DOHH2 (cell line): ENCODE measurements at regions not wholly inside any gene's neighbourhood (a gene's known extent, or its start where the extent isn't known, plus 50 kb on each side); places are given as distances from the start of the nearest gene placed in this dataset.

Source experiments
- H3F3A ChIP-seq: fragments of 200-600 bp; sonication (generic), shearing (Covaris generic); 2 replicates; pipeline ENCODE4 v1.6.0; 2016; ENCODE audit warnings: antibody characterized with exemption, mild to moderate bottlenecking; ENCODE audit not compliant: control insufficient read depth, insufficient read depth
- H3K27ac ChIP-seq: fragments of 200-600 bp; sonication (generic); 2 replicates; pipeline ENCODE4 v1.5.1; 2014; ENCODE audit warnings: low read depth, mild to moderate bottlenecking, low read length, moderate library complexity
- H3K27me3 ChIP-seq: fragments of 200-600 bp; sonication (generic); 2 replicates; pipeline ENCODE4 v1.6.1; 2014; ENCODE audit warnings: mild to moderate bottlenecking, low read length, mixed read lengths; ENCODE audit not compliant: control insufficient read depth
- H3K36me3 ChIP-seq: fragments of 200-600 bp; sonication (generic); 2 replicates; pipeline ENCODE4 v1.6.1; 2014; ENCODE audit warnings: mild to moderate bottlenecking, low read length, moderate library complexity, mixed read lengths; ENCODE audit not compliant: control insufficient read depth
- H3K4me1 ChIP-seq: fragments of 200-600 bp; sonication (generic); 2 replicates; pipeline ENCODE4 v1.6.1; 2014; ENCODE audit warnings: mild to moderate bottlenecking, low read length, mixed read lengths; ENCODE audit not compliant: control insufficient read depth
- H3K4me2 ChIP-seq: fragments of 200-600 bp; sonication (generic); 2 replicates; pipeline ENCODE4 v1.6.0; 2014; ENCODE audit warnings: mild to moderate bottlenecking, low read length, moderate library complexity
- H3K4me3 ChIP-seq: fragments of 200-600 bp; sonication (generic); 2 replicates; pipeline ENCODE4 v1.5.1; 2014; ENCODE audit warnings: mild to moderate bottlenecking, low read length, mixed read lengths
- H3K79me2 ChIP-seq: fragments of 200-600 bp; sonication (generic); 2 replicates; pipeline ENCODE4 v1.6.1; 2014; ENCODE audit warnings: mild to moderate bottlenecking, low read length, mixed read lengths; ENCODE audit not compliant: control insufficient read depth
- H3K9me2 ChIP-seq: fragments of 200-600 bp; sonication (generic); replicated peaks from 2 replicates; pipeline ENCODE4 v1.6.1; 2014; ENCODE audit warnings: mild to moderate bottlenecking, low read length, mixed read lengths; ENCODE audit not compliant: control insufficient read depth
- H3K9me3 ChIP-seq: fragments of 200-600 bp; sonication (generic); 2 replicates; pipeline ENCODE4 v1.6.1; 2014; ENCODE audit warnings: antibody characterized with exemption, low read length, mixed read lengths; ENCODE audit not compliant: control insufficient read depth, insufficient read depth
- H4K20me1 ChIP-seq: fragments of 200-600 bp; sonication (generic); 2 replicates; pipeline ENCODE4 v1.6.0; 2014; ENCODE audit warnings: low read depth, mild to moderate bottlenecking, antibody characterized with exemption, low read length, moderate library complexity; ENCODE audit not compliant: control insufficient read depth, insufficient read depth
- CTCF ChIP-seq: fragments of 200-600 bp; sonication (generic); IDR thresholded peaks from one replicate; pipeline ENCODE4 v1.5.1; 2014; ENCODE audit warnings: antibody characterized with exemption, mild to moderate bottlenecking, low read depth, low read length; ENCODE audit not compliant: poor library complexity, severe bottlenecking
- EZH2phosphoT487 ChIP-seq: fragments of 200-600 bp; sonication (generic); IDR thresholded peaks from 2 replicates; pipeline ENCODE4 v1.6.1; 2017; ENCODE audit warnings: borderline replicate concordance, mild to moderate bottlenecking, antibody characterized with exemption, low read length, moderate library complexity, mixed read lengths

GRCh38 chr13:47555235-47555634 lies 445.8 kb downstream of the SUCLA2 start:
- no peak for TF ChIP-seq CTCF
- no peak for TF ChIP-seq EZH2phosphoT487
- Histone ChIP-seq H3K79me2 (no peaks in the 10 kb centered on the region), H3K4me3 (no peak overlapping the region), H3F3A (no peaks in the 10 kb centered on the region), H3K27ac (no peak overlapping the region), H3K27me3 (no peaks in the 10 kb centered on the region), H3K4me1 (no peaks in the 10 kb centered on the region), H3K4me2 (no peak overlapping the region), H3K36me3 (no peaks in the 10 kb centered on the region), H3K9me2 (no peaks in the 10 kb centered on the region), H3K9me3 (no peaks in the 10 kb centered on the region), H4K20me1 (no peaks in the 10 kb centered on the region)

GRCh38 chr13:47553329-47553977 lies 447.6 kb downstream of the SUCLA2 start:
- no peaks in the 10 kb centered on the region for H3K79me2 ChIP-seq
- H3K27me3 ChIP-seq = no peaks in the 10 kb centered on the region
- no peak for TF ChIP-seq CTCF
- no peaks in the 10 kb centered on the region for H3K4me1 ChIP-seq
- no peak overlapping the region for H3K4me2 ChIP-seq
- no peaks in the 10 kb centered on the region for H3K9me2 ChIP-seq
- no peaks in the 10 kb centered on the region for H3K36me3 ChIP-seq
- H4K20me1 ChIP-seq = no peaks in the 10 kb centered on the region
- H3K9me3 ChIP-seq = no peaks in the 10 kb centered on the region
- H3K27ac ChIP-seq = no peak overlapping the region
- H3F3A ChIP-seq = no peaks in the 10 kb centered on the region
- H3K4me3 ChIP-seq = no peak overlapping the region

- no peak overlapping the region for H3K4me2 ChIP-seq
- H3K36me3 ChIP-seq = no peaks in the 10 kb centered on the region
- H3K79me2 ChIP-seq = no peaks in the 10 kb centered on the region
- H3F3A ChIP-seq = no peaks in the 10 kb centered on the region
- H3K9me3 ChIP-seq = no peaks in the 10 kb centered on the region
- TF ChIP-seq EZH2phosphoT487 (no peak), CTCF (no peak)
- no peak overlapping the region for H3K4me3 ChIP-seq
- no peak overlapping the region for H3K27ac ChIP-seq
- no peaks in the 10 kb centered on the region for H3K9me2 ChIP-seq
- H3K4me1 ChIP-seq = no peaks in the 10 kb centered on the region
- no peaks in the 10 kb centered on the region for H3K27me3 ChIP-seq
- no peaks in the 10 kb centered on the region for H4K20me1 ChIP-seq
Measured at GRCh38 chr13:47549219-47549752, 451.8 kb downstream of the SUCLA2 start.
